HL-60 (cell line): ENCODE measurements at regions not wholly inside any gene's neighbourhood (a gene's known extent, or its start where the extent isn't known, plus 50 kb on each side); places are given as distances from the start of the nearest gene placed in this dataset.

Source experiments
- DNase-seq, 2 experiments: peaks; one replicate each; pipeline ENCODE4 v3.0.0-alpha.2; 2010 to 2020; ENCODE audit warnings: low read depth in 1 of 2, low spot score in 1 of 2
- H3K27ac ChIP-seq: fragments of 250-450 bp; sonication (Bioruptor Pico); replicated peaks from 2 replicates; pipeline ENCODE4 v1.5.1; 2020; ENCODE audit warnings: mild to moderate bottlenecking, moderate library complexity
- H3K27me3 ChIP-seq: fragments of 250-450 bp; sonication (Bioruptor Pico); 2 replicates; pipeline ENCODE4 v1.5.1; 2021; ENCODE audit warnings: mild to moderate bottlenecking, moderate library complexity; ENCODE audit not compliant: insufficient read depth, poor library complexity, severe bottlenecking
- H3K4me3 ChIP-seq: replicated peaks from 2 replicates; pipeline ENCODE4 v1.5.1; 2011; ENCODE audit warnings: mild to moderate bottlenecking, control low read depth, low read length; ENCODE audit not compliant: insufficient read depth
- GABPA ChIP-seq: IDR thresholded peaks from 2 replicates; pipeline ENCODE4 v1.6.1; 2012; ENCODE audit warnings: low read depth
- POLR2AphosphoS5 ChIP-seq: IDR thresholded peaks from 2 replicates; pipeline ENCODE4 v1.6.1; 2012; ENCODE audit warnings: low read depth
- SPI1 ChIP-seq: IDR thresholded peaks from 2 replicates; pipeline ENCODE4 v1.6.1; 2012; ENCODE audit warnings: low read depth, mild to moderate bottlenecking, borderline replicate concordance
- TF ChIP-seq, protein P1 (sequence below): IDR thresholded peaks from 2 replicates; pipeline ENCODE4 v1.6.1; 2012; ENCODE audit warnings: low read depth; ENCODE audit not compliant: insufficient replicate concordance
- TF ChIP-seq, protein P2 (sequence below): IDR thresholded peaks from one replicate; pipeline ENCODE4 v1.5.1; 2011; ENCODE audit warnings: low read length, control low read depth, inconsistent platforms; ENCODE audit not compliant: insufficient read depth

DNA sequence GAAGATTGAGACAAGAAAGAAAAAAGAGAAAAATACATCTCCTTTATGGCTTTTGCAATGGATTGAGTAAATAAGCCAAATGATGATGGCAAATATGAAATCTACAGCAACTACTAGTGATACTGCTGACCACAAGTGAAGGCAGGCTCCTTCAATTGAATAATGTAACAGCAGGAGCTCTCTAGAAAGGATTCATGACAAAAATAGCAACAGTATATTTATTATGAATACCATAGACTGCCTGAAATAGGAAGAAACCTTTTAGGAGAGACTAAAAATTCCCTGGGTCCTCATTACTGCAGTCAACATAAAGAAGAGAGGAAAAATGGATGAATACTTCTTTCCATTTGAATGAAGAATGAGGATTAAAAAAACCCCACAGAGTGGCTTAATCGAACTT lies 306.8 kb upstream of the ANXA10 start:
- TF ChIP-seq, protein P1, sequence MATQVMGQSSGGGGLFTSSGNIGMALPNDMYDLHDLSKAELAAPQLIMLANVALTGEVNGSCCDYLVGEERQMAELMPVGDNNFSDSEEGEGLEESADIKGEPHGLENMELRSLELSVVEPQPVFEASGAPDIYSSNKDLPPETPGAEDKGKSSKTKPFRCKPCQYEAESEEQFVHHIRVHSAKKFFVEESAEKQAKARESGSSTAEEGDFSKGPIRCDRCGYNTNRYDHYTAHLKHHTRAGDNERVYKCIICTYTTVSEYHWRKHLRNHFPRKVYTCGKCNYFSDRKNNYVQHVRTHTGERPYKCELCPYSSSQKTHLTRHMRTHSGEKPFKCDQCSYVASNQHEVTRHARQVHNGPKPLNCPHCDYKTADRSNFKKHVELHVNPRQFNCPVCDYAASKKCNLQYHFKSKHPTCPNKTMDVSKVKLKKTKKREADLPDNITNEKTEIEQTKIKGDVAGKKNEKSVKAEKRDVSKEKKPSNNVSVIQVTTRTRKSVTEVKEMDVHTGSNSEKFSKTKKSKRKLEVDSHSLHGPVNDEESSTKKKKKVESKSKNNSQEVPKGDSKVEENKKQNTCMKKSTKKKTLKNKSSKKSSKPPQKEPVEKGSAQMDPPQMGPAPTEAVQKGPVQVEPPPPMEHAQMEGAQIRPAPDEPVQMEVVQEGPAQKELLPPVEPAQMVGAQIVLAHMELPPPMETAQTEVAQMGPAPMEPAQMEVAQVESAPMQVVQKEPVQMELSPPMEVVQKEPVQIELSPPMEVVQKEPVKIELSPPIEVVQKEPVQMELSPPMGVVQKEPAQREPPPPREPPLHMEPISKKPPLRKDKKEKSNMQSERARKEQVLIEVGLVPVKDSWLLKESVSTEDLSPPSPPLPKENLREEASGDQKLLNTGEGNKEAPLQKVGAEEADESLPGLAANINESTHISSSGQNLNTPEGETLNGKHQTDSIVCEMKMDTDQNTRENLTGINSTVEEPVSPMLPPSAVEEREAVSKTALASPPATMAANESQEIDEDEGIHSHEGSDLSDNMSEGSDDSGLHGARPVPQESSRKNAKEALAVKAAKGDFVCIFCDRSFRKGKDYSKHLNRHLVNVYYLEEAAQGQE, result no peak
- no peak for TF ChIP-seq POLR2AphosphoS5
- TF ChIP-seq SPI1, result no peak
- TF ChIP-seq, protein P2, sequence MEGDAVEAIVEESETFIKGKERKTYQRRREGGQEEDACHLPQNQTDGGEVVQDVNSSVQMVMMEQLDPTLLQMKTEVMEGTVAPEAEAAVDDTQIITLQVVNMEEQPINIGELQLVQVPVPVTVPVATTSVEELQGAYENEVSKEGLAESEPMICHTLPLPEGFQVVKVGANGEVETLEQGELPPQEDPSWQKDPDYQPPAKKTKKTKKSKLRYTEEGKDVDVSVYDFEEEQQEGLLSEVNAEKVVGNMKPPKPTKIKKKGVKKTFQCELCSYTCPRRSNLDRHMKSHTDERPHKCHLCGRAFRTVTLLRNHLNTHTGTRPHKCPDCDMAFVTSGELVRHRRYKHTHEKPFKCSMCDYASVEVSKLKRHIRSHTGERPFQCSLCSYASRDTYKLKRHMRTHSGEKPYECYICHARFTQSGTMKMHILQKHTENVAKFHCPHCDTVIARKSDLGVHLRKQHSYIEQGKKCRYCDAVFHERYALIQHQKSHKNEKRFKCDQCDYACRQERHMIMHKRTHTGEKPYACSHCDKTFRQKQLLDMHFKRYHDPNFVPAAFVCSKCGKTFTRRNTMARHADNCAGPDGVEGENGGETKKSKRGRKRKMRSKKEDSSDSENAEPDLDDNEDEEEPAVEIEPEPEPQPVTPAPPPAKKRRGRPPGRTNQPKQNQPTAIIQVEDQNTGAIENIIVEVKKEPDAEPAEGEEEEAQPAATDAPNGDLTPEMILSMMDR, result no peak
- no peak overlapping the region for H3K4me3 ChIP-seq
- H3K27ac ChIP-seq, result no peak overlapping the region
- H3K27me3 ChIP-seq, result no peaks in the 10 kb centered on the region
- DNase-seq, result no peak

DNA sequence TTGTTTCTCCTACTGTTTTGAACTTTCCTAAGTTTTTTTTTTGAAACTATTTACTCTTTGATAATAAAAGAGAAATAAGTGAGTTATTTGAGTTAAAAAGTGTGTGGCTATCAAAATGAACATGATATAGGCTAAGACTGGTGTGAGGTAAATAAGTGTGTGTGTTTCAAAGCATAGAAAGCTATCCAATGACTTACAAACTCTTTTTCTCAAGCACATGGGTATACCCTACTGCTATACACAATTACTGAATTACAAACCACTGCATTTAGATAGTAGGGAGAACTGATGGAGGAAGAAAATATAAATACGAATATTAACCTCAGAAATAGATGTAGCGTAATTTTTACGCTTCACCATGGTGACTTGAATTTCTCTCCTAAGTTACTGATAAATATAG lies 305.8 kb upstream of the ANXA10 start:
- H3K4me3 ChIP-seq, result no peak overlapping the region
- TF ChIP-seq GABPA (no peak), SPI1 (no peak)
- H3K27ac ChIP-seq, result no peak overlapping the region
- no peak for DNase-seq
- H3K27me3 ChIP-seq, result no peaks in the 10 kb centered on the region

DNA sequence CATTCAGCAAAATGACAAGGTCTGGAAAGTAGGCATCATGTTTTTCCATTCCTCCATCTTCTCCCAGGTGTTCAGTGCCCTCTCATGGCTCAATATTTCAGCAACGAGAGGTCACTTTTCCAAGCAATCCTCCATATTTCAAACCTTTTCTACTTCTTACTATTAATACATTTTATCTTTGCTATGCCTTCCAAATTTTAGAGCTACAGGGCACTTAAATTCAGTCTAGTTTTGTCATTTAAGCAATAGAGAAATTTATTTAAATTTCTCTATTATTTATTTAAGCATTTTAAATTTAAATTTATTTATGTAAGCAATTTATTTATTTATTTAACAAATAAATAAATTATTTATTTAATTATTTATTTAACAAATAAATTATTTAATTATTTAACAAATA lies 305.1 kb upstream of the ANXA10 start:
- Histone ChIP-seq H3K27ac (no peak overlapping the region), H3K4me3 (no peak overlapping the region), H3K27me3 (no peaks in the 10 kb centered on the region)
- TF ChIP-seq GABPA (no peak), SPI1 (no peak), POLR2AphosphoS5 (no peak)
- TF ChIP-seq, protein P2, result no peak
- TF ChIP-seq, protein P1, result no peak
- DNase-seq, result no peak

- TF ChIP-seq POLR2AphosphoS5 (no peak), SPI1 (no peak), GABPA (no peak)
- TF ChIP-seq, protein P1, result no peak
- TF ChIP-seq, protein P2, result no peak
- H3K4me3 ChIP-seq, result no peak overlapping the region
- no peak overlapping the region for H3K27ac ChIP-seq
- H3K27me3 ChIP-seq, result no peaks in the 10 kb centered on the region
- DNase-seq, result no peak
Observed at GRCh38 chr4:167802463-167803212, 289.7 kb upstream of the ANXA10 start.
